GM12891 (cell line): ENCODE measurements at regions not wholly inside any gene's neighbourhood (a gene's known extent, or its start where the extent isn't known, plus 50 kb on each side); places are given as distances from the start of the nearest gene placed in this dataset.

Experiments used
- POLR2A ChIP-seq: IDR thresholded peaks from 2 replicates; pipeline ENCODE4 v1.6.1; 2011; ENCODE audit warnings: low read depth, low read length, control low read depth
- POLR2AphosphoS5 ChIP-seq: IDR thresholded peaks from 2 replicates; pipeline ENCODE4 v1.6.1; 2011; ENCODE audit warnings: low read depth, low read length, control low read depth
- SPI1 ChIP-seq: IDR thresholded peaks from 2 replicates; pipeline ENCODE4 v1.6.1; 2011; ENCODE audit warnings: low read depth, low read length, control low read depth
- TAF1 ChIP-seq: IDR thresholded peaks from 2 replicates; pipeline ENCODE4 v1.6.1; 2011; ENCODE audit warnings: low read depth, low read length, control low read depth

- no peak for TF ChIP-seq POLR2A
- TF ChIP-seq POLR2AphosphoS5, result no peak
- no peak for TF ChIP-seq TAF1
- no peak for TF ChIP-seq SPI1
Observed at GRCh38 chr7:41272664-41273063, 430.2 kb downstream of the INHBA start.
